ENCODE measurements at regions not wholly inside any gene's neighbourhood (a gene's known extent, or its start where the extent isn't known, plus 50 kb on each side); places are given as distances from the start of the nearest gene placed in this dataset.

DNA sequence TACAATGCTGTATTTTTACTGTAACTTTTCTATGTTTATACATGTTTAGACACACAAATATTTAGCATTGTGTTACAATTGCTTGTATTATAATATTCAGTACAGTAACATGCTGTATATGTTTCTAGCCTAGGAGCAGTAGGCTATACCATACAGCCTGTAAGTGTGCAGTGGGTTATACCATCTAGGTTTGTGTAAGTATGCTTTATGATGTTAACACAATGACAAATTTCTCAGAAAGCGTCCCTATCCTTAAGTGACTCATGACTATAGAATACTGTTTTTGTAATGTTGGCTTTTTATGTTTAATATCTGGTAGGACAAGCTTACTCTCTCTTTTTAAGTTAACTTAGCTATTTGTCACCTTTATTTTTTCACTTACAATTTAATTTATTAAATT lies 127.5 kb upstream of the THRB start:
- Mint-ChIP-seq H3K4me1 (ENCODE audit: low read depth) (no peaks in the 10 kb centered on the region), H3K36me3 (ENCODE audit: low read depth) (no peaks in the 10 kb centered on the region), H3K27ac (no peak overlapping the region), H3K4me3 (no peak overlapping the region), H3K9me3 (peaks cover 14% of the 10 kb centered on the region; the same call in 1 of the 2 replicates), H3K27me3 (ENCODE audit: insufficient read depth) (no peaks in the 10 kb centered on the region)
- DNase-seq, result no peak
- no peak for TF ChIP-seq CTCF (IDR thresholded peaks at IDR 0.05)

GRCh38 chr3:24622696-24623225 lies 128.1 kb upstream of the THRB start:
- peaks cover 14% of the 10 kb centered on the region; the same call in 1 of the 2 replicates for H3K9me3 Mint-ChIP-seq
- no peak overlapping the region for H3K4me3 Mint-ChIP-seq
- no peaks in the 10 kb centered on the region for H3K4me1 Mint-ChIP-seq (ENCODE audit: low read depth)
- DNase-seq, result no peak
- no peaks in the 10 kb centered on the region for H3K27me3 Mint-ChIP-seq (ENCODE audit: insufficient read depth)
- H3K27ac Mint-ChIP-seq, result no peak overlapping the region
- H3K36me3 Mint-ChIP-seq (ENCODE audit: low read depth), result no peaks in the 10 kb centered on the region
- TF ChIP-seq CTCF (IDR thresholded peaks at IDR 0.05), result no peak

DNA sequence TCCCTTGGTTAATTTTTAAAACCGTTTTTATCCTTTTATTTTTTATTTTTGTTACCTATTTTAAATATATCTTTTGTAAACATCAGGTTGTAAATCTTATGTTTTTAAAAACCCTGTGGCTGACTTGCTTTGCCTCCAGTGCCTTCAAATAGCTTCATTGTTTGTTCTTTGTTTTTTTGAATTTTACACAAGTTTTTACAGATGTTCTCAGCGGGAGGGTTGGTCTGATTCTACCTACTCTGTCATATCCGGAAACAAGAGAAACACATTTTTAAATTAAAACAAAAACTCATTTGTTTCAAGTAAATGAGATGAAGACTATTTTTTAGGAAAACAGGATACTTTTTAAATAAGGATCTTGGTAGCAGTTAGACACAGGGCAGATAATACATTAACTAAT lies 129.0 kb upstream of the THRB start:
- Mint-ChIP-seq H3K27me3 (ENCODE audit: insufficient read depth) (no peaks in the 10 kb centered on the region), H3K9me3 (peaks cover 14% of the 10 kb centered on the region; the same call in 1 of the 2 replicates), H3K36me3 (ENCODE audit: low read depth) (no peaks in the 10 kb centered on the region), H3K27ac (no peak overlapping the region), H3K4me3 (no peak overlapping the region), H3K4me1 (ENCODE audit: low read depth) (no peaks in the 10 kb centered on the region)
- no peak for DNase-seq
- no peak for TF ChIP-seq CTCF (IDR thresholded peaks at IDR 0.05)

GRCh38 chr3:24624938-24625681 lies 130.5 kb upstream of the THRB start:
- H3K27ac Mint-ChIP-seq, result no peak overlapping the region
- H3K9me3 Mint-ChIP-seq, result peaks cover 14% of the 10 kb centered on the region; the same call in 1 of the 2 replicates
- H3K4me1 Mint-ChIP-seq (ENCODE audit: low read depth), result no peaks in the 10 kb centered on the region
- no peak for TF ChIP-seq CTCF (IDR thresholded peaks at IDR 0.05)
- no peak overlapping the region for H3K4me3 Mint-ChIP-seq
- no peaks in the 10 kb centered on the region for H3K36me3 Mint-ChIP-seq (ENCODE audit: low read depth)
- H3K27me3 Mint-ChIP-seq (ENCODE audit: insufficient read depth), result no peaks in the 10 kb centered on the region
- DNase-seq, result no peak

DNA sequence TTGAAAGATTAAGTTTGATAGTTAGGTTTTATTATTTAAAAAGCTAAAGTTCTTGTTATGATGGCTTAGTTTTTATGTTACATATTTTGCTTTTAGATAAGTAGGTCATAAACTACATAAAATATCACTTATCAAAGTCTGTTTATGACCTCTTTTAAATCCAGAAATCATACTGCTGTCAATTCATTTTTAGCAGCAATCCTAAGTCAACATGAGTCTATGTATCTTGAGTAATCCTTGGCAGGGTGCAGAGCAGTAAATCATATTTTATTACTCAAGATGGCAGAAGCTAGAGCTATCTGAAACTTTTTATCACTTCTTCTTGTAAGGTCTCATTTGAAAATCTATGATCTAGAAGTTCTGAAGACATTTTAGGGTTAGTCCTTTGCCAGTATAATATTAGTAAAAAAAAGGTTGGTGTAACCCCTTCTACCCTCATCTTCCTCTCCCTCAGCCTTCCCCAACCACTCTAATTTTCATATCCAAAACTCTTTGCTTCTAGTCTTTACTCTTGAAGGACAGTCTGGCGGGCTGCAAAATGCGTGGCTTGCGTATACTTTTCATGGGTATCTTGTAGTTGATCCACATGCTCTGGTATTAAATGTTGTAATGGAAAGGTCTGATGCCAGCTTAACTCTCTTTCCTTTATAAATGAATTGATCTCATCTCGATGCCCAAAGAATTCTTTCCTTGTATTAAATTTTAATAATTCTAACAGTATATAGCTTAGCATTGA lies 134.0 kb upstream of the THRB start:
- no peaks in the 10 kb centered on the region for H3K36me3 Mint-ChIP-seq (ENCODE audit: low read depth)
- no peak for DNase-seq
- H3K4me1 Mint-ChIP-seq (ENCODE audit: low read depth), result no peaks in the 10 kb centered on the region
- H3K4me3 Mint-ChIP-seq, result no peak overlapping the region
- H3K27me3 Mint-ChIP-seq (ENCODE audit: insufficient read depth), result no peaks in the 10 kb centered on the region
- no peak overlapping the region for H3K27ac Mint-ChIP-seq
- TF ChIP-seq CTCF (IDR thresholded peaks at IDR 0.05), result no peak
- H3K9me3 Mint-ChIP-seq, result peaks cover 19% of the 10 kb centered on the region

Measured in HFFc6 (cell line).